OCI-LY1 (cell line): ENCODE measurements at regions not wholly inside any gene's neighbourhood (a gene's known extent, or its start where the extent isn't known, plus 50 kb on each side); places are given as distances from the start of the nearest gene placed in this dataset.

Source experiments
- H2AFZ ChIP-seq: fragments of 200-600 bp; sonication (generic), shearing (Covaris generic); 2 replicates; pipeline ENCODE4 v1.6.0; 2014; ENCODE audit warnings: antibody characterized with exemption, mild to moderate bottlenecking, low read length
- H3F3A ChIP-seq: fragments of 200-600 bp; sonication (generic), shearing (Covaris generic); 2 replicates; pipeline ENCODE4 v1.6.0; 2014; ENCODE audit warnings: mild to moderate bottlenecking, antibody characterized with exemption, low read length, moderate library complexity; ENCODE audit not compliant: insufficient read depth
- H3K27ac ChIP-seq: fragments of 200-600 bp; sonication (generic); 2 replicates; pipeline ENCODE4 v1.5.1; 2014; ENCODE audit warnings: low read length, mixed run types, mild to moderate bottlenecking, low read depth; ENCODE audit not compliant: poor library complexity, severe bottlenecking
- H3K27me3 ChIP-seq: fragments of 200-600 bp; sonication (generic); 2 replicates; pipeline ENCODE4 v1.6.0; 2014; ENCODE audit warnings: antibody characterized with exemption, mild to moderate bottlenecking, low read length, moderate library complexity; ENCODE audit not compliant: insufficient read depth
- H3K36me3 ChIP-seq: fragments of 200-600 bp; sonication (generic); 2 replicates; pipeline ENCODE4 v1.6.1; 2014; ENCODE audit warnings: mild to moderate bottlenecking, antibody characterized with exemption, low read length, moderate library complexity, mixed read lengths; ENCODE audit not compliant: insufficient read depth
- H3K4me1 ChIP-seq: fragments of 200-600 bp; sonication (generic); 2 replicates; pipeline ENCODE4 v1.5.1; 2014; ENCODE audit warnings: mild to moderate bottlenecking, low read length, moderate library complexity; ENCODE audit not compliant: insufficient read depth, severe bottlenecking
- H3K4me2 ChIP-seq: fragments of 200-600 bp; sonication (generic), shearing (Covaris generic); 2 replicates; pipeline ENCODE4 v1.6.1; 2014; ENCODE audit warnings: low read length
- H3K4me3 ChIP-seq: fragments of 200-600 bp; sonication (generic); 2 replicates; pipeline ENCODE4 v1.5.1; 2014; ENCODE audit warnings: low read length, low read depth, mild to moderate bottlenecking, mixed read lengths; ENCODE audit not compliant: poor library complexity, severe bottlenecking
- H3K79me2 ChIP-seq: fragments of 200-600 bp; shearing (Covaris generic); 2 replicates; pipeline ENCODE4 v1.6.1; 2016; ENCODE audit warnings: mixed run types, low read length, mixed read lengths; ENCODE audit not compliant: insufficient read depth
- H3K9ac ChIP-seq: fragments of 200-600 bp; sonication (generic), shearing (Covaris generic); 2 replicates; pipeline ENCODE4 v1.6.1; 2014; ENCODE audit warnings: mild to moderate bottlenecking, low read length, mixed read lengths
- H3K9me2 ChIP-seq: fragments of 200-600 bp; sonication (generic), shearing (Covaris generic); 2 replicates; pipeline ENCODE4 v1.6.1; 2014; ENCODE audit warnings: low read depth, mild to moderate bottlenecking, low read length, mixed read lengths
- H3K9me3 ChIP-seq: fragments of 200-600 bp; shearing (Covaris generic); 2 replicates; pipeline ENCODE4 v1.6.1; 2014; ENCODE audit warnings: low read length, mixed read lengths
- H4K20me1 ChIP-seq: fragments of 200-600 bp; sonication (generic), shearing (Covaris generic); 2 replicates; pipeline ENCODE4 v1.6.0; 2016; ENCODE audit warnings: mild to moderate bottlenecking, low read length; ENCODE audit not compliant: insufficient read depth
- CTCF ChIP-seq: fragments of 200-600 bp; sonication (generic), shearing (Covaris generic); IDR thresholded peaks from 2 replicates; pipeline ENCODE4 v1.5.1; 2017; ENCODE audit warnings: mild to moderate bottlenecking, antibody characterized with exemption, low read length, moderate library complexity, mixed read lengths
- EZH2 ChIP-seq: fragments of 200-600 bp; sonication (generic), shearing (Covaris generic); IDR thresholded peaks from 2 replicates; pipeline ENCODE4 v1.8.0; 2017; ENCODE audit warnings: borderline replicate concordance, mixed run types, mild to moderate bottlenecking, antibody characterized with exemption, low read length, moderate library complexity, mixed read lengths

GRCh38 chr20:10798811-10799210 lies 125.0 kb upstream of the JAG1 start:
- H3K4me2 ChIP-seq, result no peak overlapping the region
- no peaks in the 10 kb centered on the region for H3K4me1 ChIP-seq
- no peaks in the 10 kb centered on the region for H3K36me3 ChIP-seq
- no peaks in the 10 kb centered on the region for H4K20me1 ChIP-seq
- no peak overlapping the region for H3K27ac ChIP-seq
- TF ChIP-seq EZH2 (no peak), CTCF (no peak)
- no peak overlapping the region for H3K9ac ChIP-seq
- H3K9me3 ChIP-seq, result no peaks in the 10 kb centered on the region
- no peaks in the 10 kb centered on the region for H3K27me3 ChIP-seq
- H3K4me3 ChIP-seq, result no peak overlapping the region
- H3F3A ChIP-seq, result no peaks in the 10 kb centered on the region
- H2AFZ ChIP-seq, result no peak overlapping the region
- H3K9me2 ChIP-seq, result no peaks in the 10 kb centered on the region
- H3K79me2 ChIP-seq, result no peaks in the 10 kb centered on the region

- no peak for TF ChIP-seq EZH2
- TF ChIP-seq CTCF, result no peak
- H3K9ac ChIP-seq, result no peak overlapping the region
- no peak overlapping the region for H3K4me3 ChIP-seq
- H3F3A ChIP-seq, result no peaks in the 10 kb centered on the region
- H3K9me2 ChIP-seq, result no peaks in the 10 kb centered on the region
- H3K4me2 ChIP-seq, result no peak overlapping the region
- H3K4me1 ChIP-seq, result no peaks in the 10 kb centered on the region
- no peaks in the 10 kb centered on the region for H3K36me3 ChIP-seq
- no peak overlapping the region for H2AFZ ChIP-seq
- H4K20me1 ChIP-seq, result no peaks in the 10 kb centered on the region
- no peaks in the 10 kb centered on the region for H3K27me3 ChIP-seq
- no peak overlapping the region for H3K27ac ChIP-seq
- H3K9me3 ChIP-seq, result no peaks in the 10 kb centered on the region
- no peaks in the 10 kb centered on the region for H3K79me2 ChIP-seq
Observed at GRCh38 chr20:10799735-10800134, 125.9 kb upstream of the JAG1 start.

GRCh38 chr20:10800288-10800687 lies 126.5 kb upstream of the JAG1 start:
- H4K20me1 ChIP-seq, result no peaks in the 10 kb centered on the region
- no peak overlapping the region for H3K9ac ChIP-seq
- no peak overlapping the region for H3K4me2 ChIP-seq
- H3K36me3 ChIP-seq, result no peaks in the 10 kb centered on the region
- H3K79me2 ChIP-seq, result no peaks in the 10 kb centered on the region
- H3K9me2 ChIP-seq, result no peaks in the 10 kb centered on the region
- no peaks in the 10 kb centered on the region for H3K9me3 ChIP-seq
- H3K4me1 ChIP-seq, result no peaks in the 10 kb centered on the region
- no peaks in the 10 kb centered on the region for H3K27me3 ChIP-seq
- no peak overlapping the region for H3K27ac ChIP-seq
- no peak overlapping the region for H3K4me3 ChIP-seq
- H2AFZ ChIP-seq, result no peak overlapping the region
- no peaks in the 10 kb centered on the region for H3F3A ChIP-seq
- no peak for TF ChIP-seq EZH2
- no peak for TF ChIP-seq CTCF
